Renal cortical epithelial cell (primary cell): ENCODE measurements at regions not wholly inside any gene's neighbourhood (a gene's known extent, or its start where the extent isn't known, plus 50 kb on each side); places are given as distances from the start of the nearest gene placed in this dataset.
"Not testable (repeated sequence)": the region's sequence is repeated elsewhere in the genome, so short reads cannot be mapped to it uniquely, and the experiment has no call there.

Experiments used
- DNase-seq: peaks from one replicate; pipeline ENCODE4 v3.0.0-alpha.2; 2011; ENCODE audit warnings: low read depth

DNA sequence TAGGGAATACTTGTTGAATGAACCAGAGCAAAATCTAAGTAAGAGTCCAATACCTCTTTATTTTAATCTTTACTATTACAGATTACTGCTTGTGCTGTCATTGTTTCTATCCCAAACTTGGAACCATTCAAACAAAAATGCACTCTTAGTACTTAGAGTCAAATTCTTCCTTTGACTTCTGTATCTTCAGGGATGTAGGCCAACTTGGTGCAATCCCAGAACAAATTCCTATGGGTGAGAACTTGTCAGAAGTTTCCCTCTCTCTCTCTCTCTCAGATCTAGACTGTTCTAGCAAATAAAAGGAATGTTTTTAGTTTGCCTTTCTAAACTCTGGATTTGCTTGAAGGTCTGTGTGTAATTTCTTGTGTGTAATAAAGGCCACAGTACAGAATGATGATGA lies 329.0 kb upstream of the TMTC4 start:
- DNase-seq: no peak

DNA sequence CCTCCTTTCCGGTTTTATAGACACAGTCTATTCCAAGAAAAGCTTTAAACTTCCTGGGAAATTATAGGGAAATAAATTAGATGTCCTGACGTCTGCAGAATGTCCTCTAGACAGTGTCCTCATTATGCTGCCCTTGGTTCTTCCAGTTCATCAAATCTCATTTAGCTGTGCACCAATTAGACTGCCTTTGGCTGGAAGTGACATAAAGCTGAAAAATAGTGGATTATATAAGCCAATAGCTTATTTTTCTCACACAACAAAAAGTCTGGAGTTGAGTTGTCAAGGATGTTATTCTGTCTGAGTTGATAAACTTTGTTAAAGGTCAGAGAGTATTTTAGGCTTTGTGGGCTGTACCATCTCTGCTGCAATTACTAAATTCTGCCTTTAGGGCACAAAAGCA lies 314.8 kb upstream of the TMTC4 start:
- no peak for DNase-seq

DNA sequence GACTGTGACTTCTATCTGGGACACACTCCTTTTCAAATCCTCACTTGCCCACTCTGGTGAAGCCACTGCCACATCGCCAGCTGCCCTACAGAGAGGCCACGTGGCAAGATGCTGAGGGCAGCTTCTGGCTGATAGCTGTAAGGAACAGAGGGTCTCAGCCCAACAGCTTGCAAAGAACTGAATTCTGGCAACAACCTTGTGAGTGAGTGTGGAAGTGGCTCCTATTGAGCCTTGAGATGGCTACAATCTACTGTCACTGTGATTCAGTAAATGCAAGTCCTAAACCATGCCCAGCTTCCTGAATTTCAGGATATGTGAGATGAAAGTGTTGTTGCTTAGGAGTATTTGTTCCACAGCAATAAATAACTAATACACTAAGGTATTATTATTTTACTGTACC lies 314.3 kb upstream of the TMTC4 start:
- DNase-seq: no peak

DNA sequence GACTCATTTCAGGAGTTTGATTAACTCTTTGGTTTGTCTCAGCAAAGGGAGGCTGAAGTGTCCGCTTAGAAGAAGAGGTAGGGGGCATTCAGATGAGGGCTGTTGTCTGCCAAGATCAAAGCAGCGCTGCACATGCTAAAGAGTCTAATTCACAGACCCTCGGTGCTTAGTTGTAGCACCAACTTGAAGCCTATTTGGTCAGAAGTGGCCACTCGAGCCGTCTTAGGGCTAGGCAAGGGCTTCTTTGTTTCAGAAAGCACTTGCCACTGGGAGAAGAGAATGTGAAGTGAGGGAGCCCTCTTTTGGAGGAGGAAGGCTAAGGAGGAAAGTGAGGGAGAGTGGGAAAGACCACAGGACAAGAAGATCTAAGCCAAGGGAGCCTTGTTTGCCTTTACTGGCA lies 313.4 kb upstream of the TMTC4 start:
- peak; percentile 9 for DNase-seq

DNA sequence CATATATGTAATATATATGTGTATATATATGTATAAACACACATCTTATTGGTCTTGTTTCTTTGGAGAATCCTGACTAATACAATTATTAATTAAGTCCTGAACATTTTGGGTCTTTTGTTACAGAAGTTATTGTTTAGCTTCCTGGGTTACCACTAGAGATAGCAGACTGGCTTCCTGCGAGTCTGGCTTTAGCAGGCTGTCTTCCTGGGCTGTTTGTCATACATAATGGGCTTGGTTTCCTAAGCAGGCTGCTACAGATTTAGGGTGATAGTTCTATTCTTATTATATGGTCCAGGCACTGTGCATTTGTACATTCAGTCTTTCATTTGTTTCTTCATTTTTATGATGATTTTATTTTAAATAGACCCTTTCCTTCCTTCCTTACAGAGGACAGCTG lies 312.0 kb upstream of the TMTC4 start:
- no peak for DNase-seq

- DNase-seq: peak; percentile 30
Measured at GRCh38 chr13:100984085-100984705, 309.6 kb upstream of the TMTC4 start.

DNA sequence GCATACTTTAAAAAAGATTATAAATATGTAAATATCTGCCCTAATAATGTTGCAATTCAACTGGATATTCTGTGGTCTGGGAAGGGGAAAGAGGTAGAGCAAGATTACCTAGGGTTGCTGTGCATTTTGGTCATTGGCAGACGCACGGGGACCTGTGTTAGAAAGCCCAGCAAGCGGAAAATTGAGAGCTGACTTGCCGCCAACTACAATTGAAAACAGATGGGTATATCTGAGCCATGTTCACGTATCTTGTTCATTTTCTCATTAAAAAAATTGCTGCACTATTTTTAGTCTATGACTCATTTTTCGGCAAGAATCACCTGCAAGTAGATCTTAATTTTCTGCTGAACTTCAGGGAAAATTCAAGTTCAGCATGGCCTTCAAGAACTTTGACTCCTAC lies 308.5 kb upstream of the TMTC4 start:
- DNase-seq: no peak

DNA sequence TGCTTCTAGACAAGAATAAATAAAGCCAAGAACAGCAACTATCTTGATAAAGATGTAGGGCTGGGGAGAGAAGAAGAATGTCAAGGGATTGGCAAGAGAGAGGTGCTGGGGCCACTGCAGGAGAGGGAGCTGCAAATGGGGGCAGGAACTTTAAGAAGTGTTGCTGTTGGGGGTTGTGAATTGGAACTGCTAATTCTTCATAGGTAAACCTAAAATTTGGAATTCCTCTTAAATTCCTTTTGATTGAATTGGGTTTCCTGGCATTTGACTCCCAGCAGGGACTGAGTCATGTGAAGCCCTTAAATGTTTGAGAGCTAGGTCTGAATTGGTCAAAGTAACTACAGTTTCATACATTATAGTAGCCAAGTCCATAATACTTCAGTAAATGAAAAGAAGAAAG lies 305.6 kb upstream of the TMTC4 start:
- DNase-seq: no peak

- no peak for DNase-seq
Measured at GRCh38 chr13:100977841-100978240, 303.2 kb upstream of the TMTC4 start.

GRCh38 chr13:100976993-100977392 lies 302.4 kb upstream of the TMTC4 start:
- DNase-seq: no peak

- DNase-seq: not testable (repeated sequence)
Measured at GRCh38 chr13:100975666-100976065, 301.1 kb upstream of the TMTC4 start.

- DNase-seq: no peak
Measured at GRCh38 chr13:100962585-100962984, 288.0 kb upstream of the TMTC4 start.

GRCh38 chr13:100961186-100961585 lies 286.6 kb upstream of the TMTC4 start:
- DNase-seq: no peak

DNA sequence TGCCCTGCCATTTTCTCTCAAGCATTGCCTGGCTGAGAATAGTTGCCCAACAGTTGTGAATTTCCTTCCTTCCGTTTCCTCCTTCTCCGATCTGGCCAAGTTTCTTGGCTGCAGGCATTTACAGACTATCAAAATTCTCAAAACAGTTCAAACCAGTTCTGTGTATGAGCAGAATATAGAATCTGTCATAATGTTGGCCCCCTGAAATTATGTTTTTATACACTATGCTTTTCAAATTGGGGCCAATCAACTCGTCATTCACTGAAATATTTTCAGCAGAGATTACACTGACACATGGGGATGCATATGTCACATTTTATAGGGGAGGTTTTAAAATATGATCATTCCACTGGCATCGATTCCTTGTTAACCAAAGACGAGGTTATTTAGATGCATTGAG lies 284.2 kb upstream of the TMTC4 start:
- DNase-seq: no peak

- no peak for DNase-seq
Measured at GRCh38 chr13:100957741-100958140, 283.1 kb upstream of the TMTC4 start.

DNA sequence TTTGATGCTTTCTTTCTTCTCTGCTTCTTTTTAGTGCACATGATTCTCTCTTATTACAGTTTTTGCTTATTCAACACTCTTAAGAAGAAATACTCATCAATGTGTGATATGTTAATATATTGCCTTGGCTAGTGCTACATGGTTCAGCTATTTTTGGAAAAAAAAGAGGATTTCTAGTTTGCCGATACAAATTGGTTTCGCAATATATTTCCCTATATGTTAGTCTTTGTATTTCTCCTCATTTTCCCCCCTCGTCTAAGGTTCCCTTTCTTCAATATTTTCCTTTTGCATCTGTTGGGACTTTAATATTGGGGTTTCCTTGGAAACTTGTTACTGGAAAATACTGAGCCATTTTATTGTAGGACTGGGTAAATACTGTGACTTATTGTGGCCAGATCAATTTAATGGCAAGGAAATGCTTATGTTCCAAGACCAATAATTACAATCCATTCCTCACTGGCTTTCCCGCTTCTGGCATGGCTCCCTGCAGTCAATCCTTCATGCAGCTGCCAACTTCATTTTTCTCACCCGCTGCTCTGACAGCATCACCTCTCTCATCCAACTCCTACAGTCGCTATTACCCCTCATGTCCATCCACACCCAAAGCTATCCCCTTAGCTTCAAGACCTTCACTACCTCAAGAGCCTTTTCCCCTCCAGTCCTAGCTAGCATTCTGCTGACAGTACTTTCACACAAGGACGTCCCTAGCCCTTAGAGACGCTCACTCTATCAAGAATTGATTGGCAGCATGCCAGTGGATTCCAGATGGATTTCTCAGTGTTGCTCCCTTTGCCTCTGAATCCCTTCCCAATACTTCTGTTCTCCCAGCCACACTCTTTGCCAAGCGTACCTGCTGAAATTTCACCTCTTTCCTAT lies 280.1 kb upstream of the TMTC4 start:
- DNase-seq: no peak

- no peak for DNase-seq
Measured at GRCh38 chr13:100951016-100951415, 276.4 kb upstream of the TMTC4 start.

DNA sequence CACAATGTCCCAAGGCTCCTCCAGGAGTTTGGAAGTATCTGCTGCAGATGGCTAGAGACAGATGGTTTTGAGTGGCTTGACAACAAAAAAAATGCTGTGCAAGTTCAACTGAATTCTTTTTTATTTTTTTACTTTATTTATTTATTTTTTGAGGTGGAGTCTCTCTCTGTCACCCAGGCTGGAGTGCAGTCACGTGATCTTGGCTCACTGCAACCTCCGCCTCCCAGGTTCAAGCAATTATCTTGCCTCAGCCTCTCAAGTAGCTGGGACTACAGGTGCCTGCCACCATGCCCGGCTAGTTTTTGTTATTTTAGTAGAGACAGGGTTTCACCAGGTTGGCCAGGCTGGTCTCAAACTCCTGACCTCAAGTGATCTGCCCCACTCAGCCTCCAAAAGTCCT lies 274.3 kb upstream of the TMTC4 start:
- DNase-seq: not testable (repeated sequence)

GRCh38 chr13:100946588-100946987 lies 272.0 kb upstream of the TMTC4 start:
- DNase-seq: no peak

- DNase-seq: no peak
Measured at GRCh38 chr13:100944791-100945345, 270.3 kb upstream of the TMTC4 start.

DNA sequence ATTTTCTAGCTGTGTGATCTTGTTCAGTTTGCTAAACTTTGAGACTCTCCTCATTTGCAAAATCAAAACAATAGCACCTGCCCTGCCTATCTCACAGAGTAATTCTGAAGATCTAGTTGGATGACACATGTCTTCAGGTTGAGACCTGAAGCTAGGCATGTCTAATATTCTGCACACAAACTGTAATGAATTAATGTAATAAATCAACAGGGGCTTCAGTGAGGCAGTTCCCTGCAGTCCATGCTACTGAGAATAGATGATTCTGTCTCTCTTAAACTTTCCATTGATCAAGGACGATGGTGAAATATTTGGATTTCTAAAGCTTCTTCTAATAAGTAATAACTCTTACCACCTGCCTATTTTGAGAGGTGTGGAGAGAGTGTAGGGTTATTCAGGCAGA lies 268.1 kb upstream of the TMTC4 start:
- no peak for DNase-seq

GRCh38 chr13:100941377-100942368 lies 267.1 kb upstream of the TMTC4 start:
- no peak for DNase-seq
